Chondrocyte (in vitro differentiated cells): ENCODE measurements at regions not wholly inside any gene's neighbourhood (a gene's known extent, or its start where the extent isn't known, plus 50 kb on each side); places are given as distances from the start of the nearest gene placed in this dataset.
"Not testable (repeated sequence)": the region's sequence is repeated elsewhere in the genome, so short reads cannot be mapped to it uniquely, and the experiment has no call there.

Source experiments
- DNase-seq: peaks from one replicate; pipeline ENCODE4 v3.0.0; 2021; ENCODE audit warnings: mixed read lengths, low spot score
- H3K27ac Mint-ChIP-seq: one replicate; pipeline ENCODE4 v1.8.0; 2021; ENCODE audit warnings: mild to moderate bottlenecking, moderate library complexity, mixed read lengths; ENCODE audit not compliant: unreplicated experiment
- H3K27me3 Mint-ChIP-seq: 2 replicates; pipeline ENCODE4 v1.8.0; 2021; ENCODE audit warnings: low read depth, mixed read lengths
- H3K36me3 Mint-ChIP-seq: 2 replicates; pipeline ENCODE4 v1.8.0; 2021; ENCODE audit warnings: low read depth, mixed read lengths
- H3K4me1 Mint-ChIP-seq: 2 replicates; pipeline ENCODE4 v1.8.0; 2021; ENCODE audit warnings: low read depth, mild to moderate bottlenecking, mixed read lengths
- H3K4me3 Mint-ChIP-seq: one replicate; pipeline ENCODE4 v1.8.0; 2021; ENCODE audit warnings: mild to moderate bottlenecking, moderate library complexity, mixed read lengths; ENCODE audit not compliant: unreplicated experiment
- H3K9me3 Mint-ChIP-seq: 2 replicates; pipeline ENCODE4 v1.8.0; 2021; ENCODE audit warnings: low read depth, mixed read lengths
- TF ChIP-seq, protein P1 (sequence below): fragments of 200-600 bp; sonication (generic); IDR thresholded peaks from 2 replicates; pipeline ENCODE4 v1.5.0; 2021; ENCODE audit warnings: antibody characterized with exemption, mild to moderate bottlenecking, moderate library complexity

GRCh38 chr6:145567684-145568252 is 167.6 kb downstream of the EPM2A start:
- Mint-ChIP-seq H3K9me3 (peaks cover 3% of the 10 kb centered on the region), H3K4me3 (no peak overlapping the region), H3K27ac (no peak overlapping the region), H3K4me1 (no peaks in the 10 kb centered on the region), H3K36me3 (no peaks in the 10 kb centered on the region), H3K27me3 (no peaks in the 10 kb centered on the region)
- DNase-seq: no peak
- TF ChIP-seq, protein P1, sequence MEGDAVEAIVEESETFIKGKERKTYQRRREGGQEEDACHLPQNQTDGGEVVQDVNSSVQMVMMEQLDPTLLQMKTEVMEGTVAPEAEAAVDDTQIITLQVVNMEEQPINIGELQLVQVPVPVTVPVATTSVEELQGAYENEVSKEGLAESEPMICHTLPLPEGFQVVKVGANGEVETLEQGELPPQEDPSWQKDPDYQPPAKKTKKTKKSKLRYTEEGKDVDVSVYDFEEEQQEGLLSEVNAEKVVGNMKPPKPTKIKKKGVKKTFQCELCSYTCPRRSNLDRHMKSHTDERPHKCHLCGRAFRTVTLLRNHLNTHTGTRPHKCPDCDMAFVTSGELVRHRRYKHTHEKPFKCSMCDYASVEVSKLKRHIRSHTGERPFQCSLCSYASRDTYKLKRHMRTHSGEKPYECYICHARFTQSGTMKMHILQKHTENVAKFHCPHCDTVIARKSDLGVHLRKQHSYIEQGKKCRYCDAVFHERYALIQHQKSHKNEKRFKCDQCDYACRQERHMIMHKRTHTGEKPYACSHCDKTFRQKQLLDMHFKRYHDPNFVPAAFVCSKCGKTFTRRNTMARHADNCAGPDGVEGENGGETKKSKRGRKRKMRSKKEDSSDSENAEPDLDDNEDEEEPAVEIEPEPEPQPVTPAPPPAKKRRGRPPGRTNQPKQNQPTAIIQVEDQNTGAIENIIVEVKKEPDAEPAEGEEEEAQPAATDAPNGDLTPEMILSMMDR: no peak

- Mint-ChIP-seq H3K4me3 (no peak overlapping the region), H3K4me1 (no peaks in the 10 kb centered on the region), H3K9me3 (peaks cover 8% of the 10 kb centered on the region), H3K27ac (no peak overlapping the region), H3K27me3 (no peaks in the 10 kb centered on the region), H3K36me3 (peaks cover 1% of the 10 kb centered on the region)
- DNase-seq: no peak
- TF ChIP-seq, protein P1: no peak
These were observed 166.2 kb downstream of the EPM2A start for GRCh38 chr6:145569140-145569539.

GRCh38 chr6:145570336-145570735 is 165.0 kb downstream of the EPM2A start:
- DNase-seq, H3K4me1 Mint-ChIP-seq, H3K4me3 Mint-ChIP-seq, H3K27ac Mint-ChIP-seq, H3K36me3 Mint-ChIP-seq, H3K27me3 Mint-ChIP-seq: not testable (repeated sequence)
- peaks cover 19% of the 10 kb centered on the region for H3K9me3 Mint-ChIP-seq

DNA sequence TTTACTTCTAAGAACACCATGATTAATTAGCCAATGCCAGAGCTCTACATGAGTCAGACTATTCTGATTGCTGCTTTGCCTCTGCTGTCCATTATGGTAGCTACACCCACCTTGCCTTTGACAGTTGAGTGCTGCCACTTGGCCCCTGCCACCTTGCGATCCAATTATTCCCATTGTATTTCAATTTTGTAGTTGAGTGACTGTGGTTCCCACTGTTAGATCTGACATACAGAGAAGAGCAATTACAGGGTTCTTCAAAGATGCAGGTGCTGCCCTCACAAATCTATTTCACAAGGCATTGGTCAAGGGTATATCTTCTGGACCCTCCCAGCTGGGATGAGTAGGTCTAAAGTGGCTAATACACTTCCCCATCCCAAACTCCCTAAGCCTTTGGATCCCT is 161.1 kb downstream of the EPM2A start:
- not testable (repeated sequence) for H3K27me3 Mint-ChIP-seq, H3K27ac Mint-ChIP-seq, H3K36me3 Mint-ChIP-seq, H3K4me1 Mint-ChIP-seq, H3K4me3 Mint-ChIP-seq, DNase-seq
- H3K9me3 Mint-ChIP-seq: peaks cover 54% of the 10 kb centered on the region
